ENCODE measurements at regions not wholly inside any gene's neighbourhood (a gene's known extent, or its start where the extent isn't known, plus 50 kb on each side); places are given as distances from the start of the nearest gene placed in this dataset.

DNA sequence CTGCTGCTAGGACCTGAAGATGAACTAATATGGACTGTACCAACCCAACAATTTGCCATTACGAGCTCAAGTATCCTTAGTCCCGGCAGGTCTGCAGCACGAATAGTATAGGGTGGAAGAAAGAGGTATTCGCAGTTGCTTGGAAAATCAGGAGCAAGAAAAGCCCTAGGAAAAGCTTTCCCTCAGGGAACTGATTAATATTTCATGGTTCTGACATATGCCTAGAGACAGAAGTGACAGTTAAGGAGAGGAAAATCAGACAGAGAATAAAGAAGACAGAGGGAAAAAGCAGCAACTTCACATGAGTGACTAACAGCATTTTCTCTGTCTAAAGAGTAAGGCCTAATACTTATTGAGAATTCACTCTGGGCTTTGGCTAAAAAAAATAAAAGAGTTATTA is 602.9 kb upstream of the ATP2B1 start:
- TF ChIP-seq, protein P1, sequence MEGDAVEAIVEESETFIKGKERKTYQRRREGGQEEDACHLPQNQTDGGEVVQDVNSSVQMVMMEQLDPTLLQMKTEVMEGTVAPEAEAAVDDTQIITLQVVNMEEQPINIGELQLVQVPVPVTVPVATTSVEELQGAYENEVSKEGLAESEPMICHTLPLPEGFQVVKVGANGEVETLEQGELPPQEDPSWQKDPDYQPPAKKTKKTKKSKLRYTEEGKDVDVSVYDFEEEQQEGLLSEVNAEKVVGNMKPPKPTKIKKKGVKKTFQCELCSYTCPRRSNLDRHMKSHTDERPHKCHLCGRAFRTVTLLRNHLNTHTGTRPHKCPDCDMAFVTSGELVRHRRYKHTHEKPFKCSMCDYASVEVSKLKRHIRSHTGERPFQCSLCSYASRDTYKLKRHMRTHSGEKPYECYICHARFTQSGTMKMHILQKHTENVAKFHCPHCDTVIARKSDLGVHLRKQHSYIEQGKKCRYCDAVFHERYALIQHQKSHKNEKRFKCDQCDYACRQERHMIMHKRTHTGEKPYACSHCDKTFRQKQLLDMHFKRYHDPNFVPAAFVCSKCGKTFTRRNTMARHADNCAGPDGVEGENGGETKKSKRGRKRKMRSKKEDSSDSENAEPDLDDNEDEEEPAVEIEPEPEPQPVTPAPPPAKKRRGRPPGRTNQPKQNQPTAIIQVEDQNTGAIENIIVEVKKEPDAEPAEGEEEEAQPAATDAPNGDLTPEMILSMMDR (IDR thresholded peaks at IDR 0.05), result no peak
- TF ChIP-seq POLR2AphosphoS5 (IDR thresholded peaks at IDR 0.05), result no peak

Measured in sigmoid colon (tissue), 4 donors.